H9 (cell line): ENCODE measurements at regions not wholly inside any gene's neighbourhood (a gene's known extent, or its start where the extent isn't known, plus 50 kb on each side); places are given as distances from the start of the nearest gene placed in this dataset.

Experiments
- DNase-seq: peaks from one replicate; pipeline ENCODE4 v3.0.0-alpha.2; 2017
- H2AFZ ChIP-seq: one replicate; pipeline ENCODE4 v1.6.1; 2013; ENCODE audit warnings: mild to moderate bottlenecking, low read length, control low read depth, moderate library complexity
- H2AK5ac ChIP-seq: 2 replicates; pipeline ENCODE4 v1.6.1; 2013; ENCODE audit warnings: low read length, control low read depth, mixed read lengths; ENCODE audit not compliant: insufficient read length
- H2BK120ac ChIP-seq: one replicate; pipeline ENCODE4 v1.6.1; 2013; ENCODE audit warnings: low read depth, mild to moderate bottlenecking, low read length, control low read depth, inconsistent platforms; ENCODE audit not compliant: poor library complexity, severe bottlenecking
- H2BK12ac ChIP-seq: 2 replicates; pipeline ENCODE4 v1.6.1; 2013; ENCODE audit warnings: low read length, control low read depth, mixed read lengths, low read depth; ENCODE audit not compliant: insufficient read length
- H2BK15ac ChIP-seq: 2 replicates; pipeline ENCODE4 v1.6.1; 2013; ENCODE audit warnings: low read depth, low read length, control low read depth
- H2BK20ac ChIP-seq: one replicate; pipeline ENCODE4 v1.6.1; 2013; ENCODE audit warnings: low read depth, mild to moderate bottlenecking, low read length, control low read depth, inconsistent platforms; ENCODE audit not compliant: poor library complexity, severe bottlenecking
- H2BK5ac ChIP-seq: 2 replicates; pipeline ENCODE4 v1.6.1; 2013; ENCODE audit warnings: low read length, control low read depth, mixed read lengths; ENCODE audit not compliant: insufficient read length
- H3K14ac ChIP-seq: 2 replicates; pipeline ENCODE4 v1.6.1; 2013; ENCODE audit warnings: low read length, control low read depth; ENCODE audit not compliant: insufficient read depth
- H3K18ac ChIP-seq: 2 replicates; pipeline ENCODE4 v1.6.1; 2013; ENCODE audit warnings: low read depth, mild to moderate bottlenecking, mixed read lengths, low read length, control low read depth; ENCODE audit not compliant: insufficient read length
- H3K23ac ChIP-seq: 2 replicates; pipeline ENCODE4 v1.6.1; 2013; ENCODE audit warnings: low read length, control low read depth, mixed read lengths, low read depth; ENCODE audit not compliant: insufficient read length
- H3K23me2 ChIP-seq: 2 replicates; pipeline ENCODE4 v1.6.1; 2013; ENCODE audit warnings: low read depth, mild to moderate bottlenecking, mixed read lengths, low read length, control low read depth; ENCODE audit not compliant: insufficient read length, poor library complexity, severe bottlenecking
- H3K27ac ChIP-seq: 2 replicates; pipeline ENCODE4 v1.5.1; 2013; ENCODE audit warnings: low read length, control low read depth, mixed read lengths, low read depth; ENCODE audit not compliant: insufficient read length
- H3K27me3 ChIP-seq: 2 replicates; pipeline ENCODE4 v1.6.1; 2013; ENCODE audit warnings: low read length, control low read depth, inconsistent platforms; ENCODE audit not compliant: insufficient read depth
- H3K4ac ChIP-seq: 2 replicates; pipeline ENCODE4 v1.6.1; 2013; ENCODE audit warnings: low read depth, mild to moderate bottlenecking, control low read depth, inconsistent platforms, low read length, moderate library complexity
- H3K4me1 ChIP-seq: 2 replicates; pipeline ENCODE4 v1.6.1; 2013; ENCODE audit warnings: low read length, control low read depth, inconsistent platforms; ENCODE audit not compliant: insufficient read depth
- H3K4me2 ChIP-seq: 2 replicates; pipeline ENCODE4 v1.6.1; 2013; ENCODE audit warnings: low read length, control low read depth, mixed read lengths; ENCODE audit not compliant: insufficient read length, insufficient read depth
- H3K56ac ChIP-seq: 2 replicates; pipeline ENCODE4 v1.6.1; 2013; ENCODE audit warnings: low read depth, mild to moderate bottlenecking, mixed read lengths, low read length, control low read depth; ENCODE audit not compliant: insufficient read length
- H3K79me1 ChIP-seq: 2 replicates; pipeline ENCODE4 v1.6.1; 2013; ENCODE audit warnings: low read depth, mild to moderate bottlenecking, moderate library complexity, low read length, control low read depth, inconsistent platforms; ENCODE audit not compliant: insufficient read depth, poor library complexity, severe bottlenecking
- H3K79me2 ChIP-seq: 2 replicates; pipeline ENCODE4 v1.6.1; 2013; ENCODE audit warnings: low read length, control low read depth, inconsistent platforms; ENCODE audit not compliant: insufficient read depth
- H3K9ac ChIP-seq: 2 replicates; pipeline ENCODE4 v1.6.1; 2013; ENCODE audit warnings: low read length, control low read depth, mixed read lengths; ENCODE audit not compliant: insufficient read length; ENCODE audit errors: extremely low read depth
- H3K9me3 ChIP-seq: one replicate; pipeline ENCODE4 v1.6.1; 2013; ENCODE audit warnings: low read depth, low read length, inconsistent platforms; ENCODE audit not compliant: control insufficient read depth
- H3T11ph ChIP-seq: one replicate; pipeline ENCODE4 v1.6.1; 2013; ENCODE audit warnings: mild to moderate bottlenecking, low read length, control low read depth, inconsistent platforms
- H4K20me1 ChIP-seq: one replicate; pipeline ENCODE4 v1.6.1; 2013; ENCODE audit not compliant: control insufficient read depth, insufficient read length, insufficient read depth
- H4K5ac ChIP-seq: 2 replicates; pipeline ENCODE4 v1.6.1; 2013; ENCODE audit warnings: low read depth, mild to moderate bottlenecking, mixed read lengths, low read length, control low read depth; ENCODE audit not compliant: insufficient read length
- H4K8ac ChIP-seq: replicated peaks from 2 replicates; pipeline ENCODE4 v1.6.1; 2013; ENCODE audit warnings: low read length, control low read depth, mixed read lengths, low read depth; ENCODE audit not compliant: insufficient read length
- H4K91ac ChIP-seq: 2 replicates; pipeline ENCODE4 v1.6.1; 2013; ENCODE audit warnings: low read depth, mild to moderate bottlenecking, moderate library complexity, mixed read lengths, low read length, control low read depth; ENCODE audit not compliant: insufficient read length
- H3K27ac Mint-ChIP-seq, 3 experiments: 2 replicates in 2 of 3; 3 replicates in 1 of 3; pipeline ENCODE4 v1.8.0; 2020 to 2021; ENCODE audit warnings: mixed read lengths in 3 of 3, mild to moderate bottlenecking in 1 of 3, moderate library complexity in 1 of 3
- H3K27me3 Mint-ChIP-seq: 2 replicates; pipeline ENCODE4 v1.8.0; 2021; ENCODE audit warnings: low read depth, mild to moderate bottlenecking, moderate library complexity, mixed read lengths
- H3K36me3 Mint-ChIP-seq, 3 experiments: 2 replicates in 2 of 3; 3 replicates in 1 of 3; pipeline ENCODE4 v1.8.0; 2020 to 2021; ENCODE audit warnings: low read depth in 3 of 3, mixed read lengths in 3 of 3; ENCODE audit not compliant: insufficient read depth in 1 of 3
- H3K4me1 Mint-ChIP-seq, 2 experiments: 2 replicates each; pipeline ENCODE4 v1.8.0; 2020; ENCODE audit warnings: mixed read lengths in 2 of 2
- H3K4me3 Mint-ChIP-seq, 2 experiments: 2 replicates in 1 of 2; 3 replicates in 1 of 2; pipeline ENCODE4 v1.8.0; 2020 to 2021; ENCODE audit warnings: mild to moderate bottlenecking in 2 of 2, mixed read lengths in 2 of 2, moderate library complexity in 1 of 2
- H3K9me3 Mint-ChIP-seq, 2 experiments: 2 replicates in 1 of 2; 3 replicates in 1 of 2; pipeline ENCODE4 v1.8.0; 2020; ENCODE audit warnings: mild to moderate bottlenecking in 2 of 2, mixed read lengths in 2 of 2, moderate library complexity in 1 of 2
- WGBS: extraction: QIAGEN DNeasy Blood & Tissue Kit; methylation state at CpG from one replicate; pipeline ENCODE4 v1.1.7; 2013; ENCODE audit warnings: missing lambda C conversion rate, low lambda C conversion rate, mixed read lengths; ENCODE audit not compliant: insufficient read length; ENCODE audit errors: extremely low coverage; 5-methylcytosine and 5-hydroxymethylcytosine counted together
- TF ChIP-seq, protein P1 (sequence below): fragments of 200-600 bp; sonication (generic); conservative IDR thresholded peaks from 3 replicates; pipeline ENCODE4 v1.8.0; 2021; ENCODE audit warnings: antibody characterized with exemption, mild to moderate bottlenecking

DNA sequence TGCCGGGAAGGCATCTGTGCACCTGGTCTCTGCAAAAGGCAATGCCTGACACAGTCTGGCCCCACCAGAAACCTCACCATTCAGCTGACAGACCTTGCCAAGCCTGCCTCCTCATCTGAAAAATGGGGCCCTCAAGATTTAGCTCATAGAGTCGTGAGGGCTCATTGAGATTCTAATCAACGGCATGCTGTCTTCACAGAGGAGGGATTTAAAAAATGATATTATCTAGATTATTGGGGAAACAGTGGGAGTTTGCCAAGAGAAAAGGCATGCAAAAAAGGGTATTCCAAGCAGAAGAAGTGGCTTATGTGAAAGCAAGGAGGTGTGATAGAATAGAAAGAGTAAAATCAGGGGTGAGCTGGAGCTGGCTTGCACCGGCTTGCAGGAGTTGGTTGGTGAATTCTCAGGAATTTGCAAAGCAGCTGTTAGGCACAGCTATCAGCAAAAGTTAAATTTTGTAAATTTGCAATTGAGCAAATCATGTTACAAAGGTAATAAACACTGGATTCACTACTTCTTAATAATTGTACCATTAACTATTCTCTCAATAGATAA, 91.7 kb upstream of the WNT4 start:
- Mint-ChIP-seq H3K27me3 (no peaks in the 10 kb centered on the region; the same call in none of the 2 replicates), H3K27ac (peak overlapping the region; percentile 6 to 84 (median 68); a peak in 4 of 7 replicates), H3K4me3 (no peak overlapping the region; a peak in 1 of 5 replicates), H3K9me3 (no peaks in the 10 kb centered on the region), H3K36me3 (no peaks in the 10 kb centered on the region), H3K4me1 (peaks cover 19 to 38% of the 10 kb centered on the region in 2 experiments)
- DNase-seq: no peak
- Histone ChIP-seq H3K4me1 (no peaks in the 10 kb centered on the region; the same call in 1 of the 2 replicates), H4K8ac (no peak overlapping the region), H3T11ph (no peak overlapping the region), H3K27ac (no peak overlapping the region), H3K9me3 (no peaks in the 10 kb centered on the region), H3K18ac (no peak overlapping the region), H3K14ac (no peak overlapping the region), H2BK5ac (no peak overlapping the region), H3K79me1 (no peaks in the 10 kb centered on the region), H3K9ac (no peak overlapping the region), H3K56ac (no peak overlapping the region), H3K79me2 (no peaks in the 10 kb centered on the region), H3K4me2 (no peak overlapping the region), H3K4ac (no peak overlapping the region), H4K5ac (no peak overlapping the region), H3K23me2 (no peaks in the 10 kb centered on the region), H2BK12ac (no peak overlapping the region), H2AFZ (no peak overlapping the region), H4K20me1 (no peaks in the 10 kb centered on the region), H3K27me3 (no peaks in the 10 kb centered on the region), H2BK120ac (no peak overlapping the region), H3K23ac (no peak overlapping the region), H4K91ac (no peak overlapping the region), H2AK5ac (no peak overlapping the region), H2BK20ac (no peak overlapping the region), H2BK15ac (no peak overlapping the region)
- WGBS: no CpG with 5 or more reads among the region's 4 CpGs
- TF ChIP-seq, protein P1, sequence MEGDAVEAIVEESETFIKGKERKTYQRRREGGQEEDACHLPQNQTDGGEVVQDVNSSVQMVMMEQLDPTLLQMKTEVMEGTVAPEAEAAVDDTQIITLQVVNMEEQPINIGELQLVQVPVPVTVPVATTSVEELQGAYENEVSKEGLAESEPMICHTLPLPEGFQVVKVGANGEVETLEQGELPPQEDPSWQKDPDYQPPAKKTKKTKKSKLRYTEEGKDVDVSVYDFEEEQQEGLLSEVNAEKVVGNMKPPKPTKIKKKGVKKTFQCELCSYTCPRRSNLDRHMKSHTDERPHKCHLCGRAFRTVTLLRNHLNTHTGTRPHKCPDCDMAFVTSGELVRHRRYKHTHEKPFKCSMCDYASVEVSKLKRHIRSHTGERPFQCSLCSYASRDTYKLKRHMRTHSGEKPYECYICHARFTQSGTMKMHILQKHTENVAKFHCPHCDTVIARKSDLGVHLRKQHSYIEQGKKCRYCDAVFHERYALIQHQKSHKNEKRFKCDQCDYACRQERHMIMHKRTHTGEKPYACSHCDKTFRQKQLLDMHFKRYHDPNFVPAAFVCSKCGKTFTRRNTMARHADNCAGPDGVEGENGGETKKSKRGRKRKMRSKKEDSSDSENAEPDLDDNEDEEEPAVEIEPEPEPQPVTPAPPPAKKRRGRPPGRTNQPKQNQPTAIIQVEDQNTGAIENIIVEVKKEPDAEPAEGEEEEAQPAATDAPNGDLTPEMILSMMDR: no peak
